Fibroblast of lung (primary cell): ENCODE measurements at regions not wholly inside any gene's neighbourhood (a gene's known extent, or its start where the extent isn't known, plus 50 kb on each side); places are given as distances from the start of the nearest gene placed in this dataset.

Source experiments
- CTCF ChIP-seq, 2 donors: IDR thresholded peaks in 1 of 2; conservative IDR thresholded peaks in 1 of 2; 1 replicate in 1 of 2; 2 replicates in 1 of 2; pipeline ENCODE4 v1.5.1; 2011 to 2012; ENCODE audit warnings: low read length in 2 of 2, control low read depth in 1 of 2, inconsistent platforms in 1 of 2, low read depth in 1 of 2, mild to moderate bottlenecking in 1 of 2
- EZH2 ChIP-seq: IDR thresholded peaks from 2 replicates; pipeline ENCODE4 v1.5.1; 2012; ENCODE audit warnings: low read length, control low read depth, mild to moderate bottlenecking; ENCODE audit errors: missing control alignments

- TF ChIP-seq CTCF (conservative IDR thresholded peaks at IDR 0.05 in 1 of 2, IDR thresholded peaks at IDR 0.05 in 1 of 2; ENCODE audit: low read depth in 1 of 2, low read length in 2 of 2) (no peak), EZH2 (no peak)
These were observed 982.8 kb upstream of the ROBO1 start for GRCh38 chr3:80750637-80751036.
